A549 (cell line): ENCODE measurements at regions not wholly inside any gene's neighbourhood (a gene's known extent, or its start where the extent isn't known, plus 50 kb on each side); places are given as distances from the start of the nearest gene placed in this dataset.

Experiments
- ATAC-seq, 2 experiments: fragments of 200-7000 bp in 1 of 2; fragments of >200 bp in 1 of 2; cut with Nextera tagmentation in 1 of 2; cut with Tn5 transposase in 1 of 2; 3 replicates each; pipeline versions ENCODE4 v1.8.0 to v1.9.1; 2018 to 2020; ENCODE audit warnings: mild to moderate bottlenecking in 1 of 2, moderate library complexity in 1 of 2
- CTCF ChIA-PET: fragments of 300-600 bp; sonication (Branson Sonifier 250); formaldehyde crosslinking; extraction: SDS; loops from one replicate; lab custom pipeline; 2021; ENCODE audit warnings: antibody characterized with exemption, inconsistent platforms; lab: Yijun Ruan, JAX
- POLR2A ChIA-PET: fragments of 350-600 bp; formaldehyde crosslinking; extraction: SDS; loops from one replicate; lab custom pipeline; 2021; ENCODE audit warnings: antibody characterized with exemption, inconsistent platforms; lab: Yijun Ruan, JAX
- DNase-seq, 2 experiments: peaks; one replicate each; pipeline versions ENCODE4 v3.0.0 to v3.0.0-alpha.2; 2011 to 2016; ENCODE audit warnings: low read depth in 1 of 2, low spot score in 1 of 2
- FAIRE-seq: peaks from 2 replicates; lab custom pipeline; 2011; peaks lifted over from hg19 to GRCh38; lab: Jason Lieb, UNC
- H3K27ac ChIP-seq, 2 experiments: fragments of >200 bp; sonication (Bioruptor Twin); formaldehyde crosslinking; 3 replicates each; pipeline ENCODE4 v1.5.1; 2016 to 2017
- H3K4me1 ChIP-seq: fragments of >200 bp; sonication (Bioruptor Twin); formaldehyde crosslinking; 3 replicates; pipeline ENCODE4 v1.6.1; 2016
- H3K4me2 ChIP-seq: fragments of >200 bp; sonication (Bioruptor Twin); formaldehyde crosslinking; 3 replicates; pipeline ENCODE4 v1.6.1; 2016
- H3K4me3 ChIP-seq: fragments of >200 bp; sonication (Bioruptor Twin); formaldehyde crosslinking; 3 replicates; pipeline ENCODE4 v1.5.1; 2016
- H3K9me3 ChIP-seq: fragments of >200 bp; sonication (Bioruptor Twin); formaldehyde crosslinking; 3 replicates; pipeline ENCODE4 v1.6.1; 2016
- BCL3 ChIP-seq: fragments of >200 bp; sonication (Bioruptor Twin); formaldehyde crosslinking; IDR thresholded peaks from 3 replicates; pipeline ENCODE4 v1.6.1; 2016
- CBX8 ChIP-seq: fragments of 200-600 bp; sonication (generic); IDR thresholded peaks from 2 replicates; pipeline ENCODE4 v1.6.1; 2016
- CEBPB ChIP-seq, 2 experiments: fragments of >200 bp in 1 of 2; sonication (Bioruptor Twin) in 1 of 2; formaldehyde crosslinking in 1 of 2; IDR thresholded peaks; 2 replicates each; pipeline ENCODE4 v1.6.1; 2012 to 2016
- CHD2 ChIP-seq: fragments of 150-350 bp; IDR thresholded peaks from 2 replicates; pipeline ENCODE4 v1.6.1; 2014; ENCODE audit warnings: low read length; ENCODE audit not compliant: partially characterized antibody
- EHF ChIP-seq: fragments of 250-450 bp; sonication (Bioruptor Pico); IDR thresholded peaks from 2 replicates; pipeline ENCODE4 v1.5.0; 2020; ENCODE audit warnings: mild to moderate bottlenecking
- EHMT2 ChIP-seq: fragments of 200-600 bp; sonication (generic); IDR thresholded peaks from 2 replicates; pipeline ENCODE4 v1.6.1; 2016; ENCODE audit warnings: antibody characterized with exemption, low read depth, mild to moderate bottlenecking, moderate library complexity
- EP300 ChIP-seq, 2 experiments: fragments of >200 bp; sonication (Bioruptor Twin); formaldehyde crosslinking; IDR thresholded peaks; 2 replicates in 1 of 2; 3 replicates in 1 of 2; pipeline ENCODE4 v1.6.1; 2016 to 2017
- ESRRA ChIP-seq: fragments of 150-350 bp; IDR thresholded peaks from 2 replicates; pipeline ENCODE4 v1.6.1; 2014; ENCODE audit warnings: mild to moderate bottlenecking, low read length, borderline replicate concordance
- FOSB ChIP-seq: fragments of 250-450 bp; sonication (Bioruptor Pico); IDR thresholded peaks from 2 replicates; pipeline ENCODE4 v1.5.0; 2020; ENCODE audit warnings: mild to moderate bottlenecking, moderate library complexity
- FOSL2 ChIP-seq, 2 experiments: fragments of 450-650 bp in 1 of 2; fragments of >200 bp in 1 of 2; sonication (Bioruptor Twin) in 1 of 2; formaldehyde crosslinking; IDR thresholded peaks; 2 replicates each; pipeline versions ENCODE4 v1.5.0 to v1.6.1; 2016 to 2020; ENCODE audit warnings: mild to moderate bottlenecking in 1 of 2, moderate library complexity in 1 of 2
- HOXA7 ChIP-seq: fragments of 250-450 bp; sonication (Bioruptor Pico); IDR thresholded peaks from 2 replicates; pipeline ENCODE4 v1.5.0; 2020; ENCODE audit warnings: mild to moderate bottlenecking, moderate library complexity
- HOXB13 ChIP-seq: fragments of 250-450 bp; sonication (Bioruptor Pico); IDR thresholded peaks from 2 replicates; pipeline ENCODE4 v1.5.0; 2020; ENCODE audit warnings: low read depth, mild to moderate bottlenecking, moderate library complexity
- HOXB5 ChIP-seq: fragments of 250-450 bp; sonication (Bioruptor Pico); IDR thresholded peaks from 2 replicates; pipeline ENCODE4 v1.5.0; 2020; ENCODE audit warnings: mild to moderate bottlenecking, moderate library complexity
- KDM5A ChIP-seq: fragments of 200-600 bp; sonication (generic); IDR thresholded peaks from 2 replicates; pipeline ENCODE4 v1.6.1; 2016; ENCODE audit warnings: antibody characterized with exemption, mild to moderate bottlenecking
- MAX ChIP-seq: IDR thresholded peaks from 2 replicates; pipeline ENCODE4 v1.6.1; 2012
- MYC ChIP-seq: IDR thresholded peaks from 2 replicates; pipeline ENCODE4 v1.6.1; 2012; ENCODE audit warnings: mild to moderate bottlenecking, inconsistent platforms, low read length, improper control_type of control experiment, borderline replicate concordance
- NFE2L2 ChIP-seq: fragments of 150-350 bp; conservative IDR thresholded peaks from 2 replicates; pipeline ENCODE4 v1.6.1; 2014; ENCODE audit warnings: low read length
- NPAS2 ChIP-seq: fragments of 250-450 bp; sonication (Bioruptor Pico); IDR thresholded peaks from 2 replicates; pipeline ENCODE4 v1.8.0; 2022; ENCODE audit warnings: mild to moderate bottlenecking, moderate library complexity, borderline replicate concordance
- NR3C1 ChIP-seq: fragments of >200 bp; sonication (Bioruptor Twin); formaldehyde crosslinking; IDR thresholded peaks from 3 replicates; pipeline ENCODE4 v1.6.1; 2017
- PBX3 ChIP-seq: IDR thresholded peaks from 2 replicates; pipeline ENCODE4 v1.6.1; 2012
- PHF8 ChIP-seq: fragments of 200-600 bp; sonication (generic); IDR thresholded peaks from 2 replicates; pipeline ENCODE4 v1.6.1; 2016; ENCODE audit warnings: low read depth, mild to moderate bottlenecking, antibody characterized with exemption, moderate library complexity, borderline replicate concordance
- POLR2A ChIP-seq: IDR thresholded peaks from 2 replicates; pipeline ENCODE4 v1.6.1; 2012; ENCODE audit warnings: mild to moderate bottlenecking, low read length
- RAD21 ChIP-seq, 2 experiments: fragments of >200 bp in 1 of 2; sonication (Bioruptor Twin) in 1 of 2; formaldehyde crosslinking in 1 of 2; IDR thresholded peaks in 1 of 2; conservative IDR thresholded peaks in 1 of 2; 2 replicates in 1 of 2; 3 replicates in 1 of 2; pipeline ENCODE4 v1.6.1; 2012 to 2018; ENCODE audit warnings: inconsistent platforms in 1 of 2
- REST ChIP-seq: fragments of 200-600 bp; sonication (generic); IDR thresholded peaks from 2 replicates; pipeline ENCODE4 v1.6.1; 2016; ENCODE audit warnings: antibody characterized with exemption, mild to moderate bottlenecking, moderate library complexity
- RFX5 ChIP-seq: fragments of 450-650 bp; IDR thresholded peaks from 2 replicates; pipeline ENCODE4 v1.7.1; 2014; ENCODE audit warnings: antibody characterized with exemption, mild to moderate bottlenecking, moderate library complexity
- SMC3 ChIP-seq: fragments of >200 bp; sonication (Bioruptor Twin); formaldehyde crosslinking; IDR thresholded peaks from 3 replicates; pipeline ENCODE4 v1.6.1; 2018; ENCODE audit warnings: inconsistent platforms
- TFCP2L1 ChIP-seq: fragments of 250-450 bp; sonication (Bioruptor Pico); IDR thresholded peaks from 2 replicates; pipeline ENCODE4 v1.5.0; 2021; ENCODE audit warnings: mild to moderate bottlenecking
- TP53 ChIP-seq: fragments of 250-450 bp; sonication (Bioruptor Pico); IDR thresholded peaks from 2 replicates; pipeline ENCODE4 v1.5.0; 2021; ENCODE audit warnings: mild to moderate bottlenecking, moderate library complexity
- USF2 ChIP-seq: fragments of 450-650 bp; IDR thresholded peaks from 2 replicates; pipeline ENCODE4 v1.6.1; 2014; ENCODE audit warnings: antibody characterized with exemption
- ZC3H11A ChIP-seq: fragments of 450-650 bp; IDR thresholded peaks from 2 replicates; pipeline ENCODE4 v1.6.1; 2014; ENCODE audit warnings: antibody characterized with exemption, mild to moderate bottlenecking
- ZFP36 ChIP-seq: fragments of 450-650 bp; IDR thresholded peaks from 2 replicates; pipeline ENCODE4 v1.6.1; 2014; ENCODE audit warnings: borderline replicate concordance; ENCODE audit not compliant: partially characterized antibody
- WGBS: methylation state at CpG from one replicate; pipeline ENCODE4 v1.1.6; 2017; ENCODE audit errors: missing lambda C conversion rate; 5-methylcytosine and 5-hydroxymethylcytosine counted together

- Histone ChIP-seq H3K4me2 (no peak overlapping the region), H3K4me1 (no peaks in the 10 kb centered on the region), H3K27ac (no peak overlapping the region), H3K9me3 (no peaks in the 10 kb centered on the region), H3K4me3 (no peak overlapping the region)
- WGBS: 0% methylated on average over 1 of the region's 1 CpG
- no peak for FAIRE-seq
- no peak for ATAC-seq
- CTCF ChIA-PET: no interaction called here
- TF ChIP-seq MAX: no peak
- TF ChIP-seq TFCP2L1 (CRISPR knock-in tag): no peak
- TF ChIP-seq KDM5A: no peak
- TF ChIP-seq EP300 (IDR thresholded peaks at IDR 0.05): no peak
- TF ChIP-seq ESRRA: no peak
- TF ChIP-seq CHD2: no peak
- TF ChIP-seq NFE2L2: no peak
- no peak for TF ChIP-seq CBX8
- TF ChIP-seq RAD21 (conservative IDR thresholded peaks at IDR 0.05 in 1 of 2, IDR thresholded peaks at IDR 0.05 in 1 of 2): no peak
- TF ChIP-seq HOXB5 (CRISPR knock-in tag): no peak
- TF ChIP-seq RFX5: no peak
- TF ChIP-seq FOSL2 (IDR thresholded peaks at IDR 0.05): no peak
- no peak for TF ChIP-seq FOSL2 (CRISPR knock-in tag; IDR thresholded peaks at IDR 0.05)
- TF ChIP-seq NPAS2 (CRISPR knock-in tag): no peak
- no peak for TF ChIP-seq ZFP36
- TF ChIP-seq EHF (CRISPR knock-in tag): no peak
- no peak for TF ChIP-seq SMC3
- no peak for TF ChIP-seq MYC
- TF ChIP-seq PBX3: no peak
- DNase-seq: no peak
- POLR2A ChIA-PET: no interaction called here
These were observed 56.0 kb upstream of the RASGEF1B start for GRCh38 chr4:81527709-81528108.

- Histone ChIP-seq H3K4me2 (no peak overlapping the region), H3K4me1 (no peaks in the 10 kb centered on the region), H3K4me3 (no peak overlapping the region), H3K27ac (no peak overlapping the region), H3K9me3 (no peaks in the 10 kb centered on the region)
- POLR2A ChIA-PET: no interaction called here
- FAIRE-seq: no peak
- no peak for ATAC-seq
- no peak for DNase-seq
- WGBS: no CpG with 5 or more reads among the region's 4 CpGs
- TF ChIP-seq RFX5 (no peak), SMC3 (no peak), REST (no peak), BCL3 (no peak), EHMT2 (no peak), NR3C1 (no peak), HOXB13 (CRISPR knock-in tag) (no peak), HOXA7 (CRISPR knock-in tag) (no peak), ZC3H11A (no peak), PBX3 (no peak), PHF8 (no peak), CEBPB (IDR thresholded peaks at IDR 0.05) (no peak), ZFP36 (no peak), POLR2A (no peak), FOSB (CRISPR knock-in tag) (no peak), EP300 (IDR thresholded peaks at IDR 0.05) (no peak), EHF (CRISPR knock-in tag) (no peak), USF2 (no peak), TP53 (no peak), MAX (no peak)
- CTCF ChIA-PET: no interaction called here
These were observed 55.4 kb upstream of the RASGEF1B start for GRCh38 chr4:81527115-81527514.
